ENCODE measurements at regions not wholly inside any gene's neighbourhood (a gene's known extent, or its start where the extent isn't known, plus 50 kb on each side); places are given as distances from the start of the nearest gene placed in this dataset.

DNA sequence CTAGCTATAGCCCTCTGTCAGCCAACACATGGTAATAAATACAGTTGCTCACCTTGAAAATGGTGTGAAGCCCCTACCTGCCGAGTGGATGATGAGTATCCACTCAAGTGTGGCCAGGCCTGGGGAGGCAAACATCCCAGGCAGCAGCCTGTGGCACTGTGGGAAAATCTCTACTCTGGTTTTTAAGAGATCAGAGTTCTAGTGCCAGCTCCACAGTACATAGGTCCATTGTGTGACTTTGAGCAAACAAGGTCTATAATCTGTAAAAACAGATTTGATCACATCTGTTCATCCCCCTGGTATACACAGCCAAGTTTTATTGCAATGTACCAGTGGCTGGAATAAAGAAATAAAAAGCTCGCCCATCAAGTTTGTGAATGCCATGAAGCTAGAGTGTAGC is 82.7 kb upstream of the ARMC2 start:
- H3K4me1 ChIP-seq, result peaks cover 0 to 22% (median 5%) of the 10 kb centered on the region in 4 donors
- DNase-seq (ENCODE audit: low spot score in 2 of 2), result no peak
- WGBS, 2 donors, result 92 to 93% methylated on average over 2 of the region's 2 CpGs
- H3K36me3 ChIP-seq, result no peaks in the 10 kb centered on the region
- H3K9me3 ChIP-seq, result no peaks in the 10 kb centered on the region
- no peak overlapping the region for H3K4me3 ChIP-seq
- TF ChIP-seq POLR2A (IDR thresholded peaks at IDR 0.05) (no peak), EP300 (IDR thresholded peaks at IDR 0.05) (no peak)
- TF ChIP-seq, protein P1, sequence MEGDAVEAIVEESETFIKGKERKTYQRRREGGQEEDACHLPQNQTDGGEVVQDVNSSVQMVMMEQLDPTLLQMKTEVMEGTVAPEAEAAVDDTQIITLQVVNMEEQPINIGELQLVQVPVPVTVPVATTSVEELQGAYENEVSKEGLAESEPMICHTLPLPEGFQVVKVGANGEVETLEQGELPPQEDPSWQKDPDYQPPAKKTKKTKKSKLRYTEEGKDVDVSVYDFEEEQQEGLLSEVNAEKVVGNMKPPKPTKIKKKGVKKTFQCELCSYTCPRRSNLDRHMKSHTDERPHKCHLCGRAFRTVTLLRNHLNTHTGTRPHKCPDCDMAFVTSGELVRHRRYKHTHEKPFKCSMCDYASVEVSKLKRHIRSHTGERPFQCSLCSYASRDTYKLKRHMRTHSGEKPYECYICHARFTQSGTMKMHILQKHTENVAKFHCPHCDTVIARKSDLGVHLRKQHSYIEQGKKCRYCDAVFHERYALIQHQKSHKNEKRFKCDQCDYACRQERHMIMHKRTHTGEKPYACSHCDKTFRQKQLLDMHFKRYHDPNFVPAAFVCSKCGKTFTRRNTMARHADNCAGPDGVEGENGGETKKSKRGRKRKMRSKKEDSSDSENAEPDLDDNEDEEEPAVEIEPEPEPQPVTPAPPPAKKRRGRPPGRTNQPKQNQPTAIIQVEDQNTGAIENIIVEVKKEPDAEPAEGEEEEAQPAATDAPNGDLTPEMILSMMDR (IDR thresholded peaks at IDR 0.05), result no peak
- no peak overlapping the region for H3K27ac ChIP-seq
- H3K27me3 ChIP-seq, result no peaks in the 10 kb centered on the region

DNA sequence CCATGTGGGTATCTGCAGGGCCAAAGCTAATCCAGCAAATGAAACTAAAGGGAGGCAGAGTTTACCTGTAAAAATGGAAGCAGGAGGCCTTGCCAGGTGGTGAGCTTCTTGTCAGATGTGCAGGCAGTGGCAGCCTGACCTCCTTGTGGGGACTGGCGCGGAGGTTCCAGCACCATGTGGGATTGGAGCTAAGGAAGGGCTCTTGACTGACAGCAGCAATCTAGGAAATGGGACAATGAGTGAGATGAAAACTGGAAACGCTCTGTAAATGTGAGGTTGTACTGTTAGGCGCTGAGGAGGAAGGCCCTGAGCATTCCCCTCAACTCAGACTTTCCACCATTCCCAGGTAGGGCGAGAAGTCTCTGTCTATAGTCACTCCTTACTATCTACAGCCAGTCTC is 81.8 kb upstream of the ARMC2 start:
- no peaks in the 10 kb centered on the region for H3K27me3 ChIP-seq
- no peaks in the 10 kb centered on the region for H3K9me3 ChIP-seq
- TF ChIP-seq, protein P1 (IDR thresholded peaks at IDR 0.05), result no peak
- no peak for DNase-seq (ENCODE audit: low spot score in 2 of 2)
- no peak overlapping the region for H3K4me3 ChIP-seq
- no peak overlapping the region for H3K27ac ChIP-seq
- 96 to 98% methylated on average over 5 of the region's 5 CpGs for WGBS, 2 donors
- peaks cover 0 to 15% (median 5%) of the 10 kb centered on the region in 4 donors for H3K4me1 ChIP-seq
- no peaks in the 10 kb centered on the region for H3K36me3 ChIP-seq

DNA sequence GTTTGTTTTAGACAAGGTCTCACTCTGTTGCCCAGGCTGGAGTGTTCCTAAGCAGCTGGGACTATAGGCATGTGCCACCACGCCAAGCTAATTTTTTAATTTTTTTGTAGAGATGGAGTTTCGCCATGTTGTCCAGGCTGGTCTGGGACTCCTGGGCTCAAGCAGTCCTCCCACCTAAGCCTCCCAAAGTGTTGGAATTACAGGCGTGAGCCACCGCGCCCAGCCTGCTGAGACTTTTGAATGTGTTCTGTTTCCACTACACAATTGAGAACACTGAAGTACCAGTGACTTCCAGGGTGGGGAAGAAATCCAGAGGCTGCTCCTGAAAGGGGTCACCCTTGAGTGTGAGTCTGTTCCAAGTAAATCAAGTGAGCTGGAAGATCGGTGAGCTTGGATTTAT is 81.3 kb upstream of the ARMC2 start:
- no peak overlapping the region for H3K27ac ChIP-seq
- H3K36me3 ChIP-seq, result no peaks in the 10 kb centered on the region
- no peak for DNase-seq (ENCODE audit: low spot score in 2 of 2)
- no peaks in the 10 kb centered on the region for H3K27me3 ChIP-seq
- WGBS, 2 donors, result 92 to 94% methylated on average over 6 of the region's 6 CpGs
- peaks cover 0 to 13% (median 5%) of the 10 kb centered on the region in 4 donors for H3K4me1 ChIP-seq
- no peak for TF ChIP-seq POLR2A (IDR thresholded peaks at IDR 0.05)
- no peak for TF ChIP-seq EP300 (IDR thresholded peaks at IDR 0.05)
- TF ChIP-seq, protein P1 (IDR thresholded peaks at IDR 0.05), result no peak
- no peaks in the 10 kb centered on the region for H3K9me3 ChIP-seq
- H3K4me3 ChIP-seq, result no peak overlapping the region

DNA sequence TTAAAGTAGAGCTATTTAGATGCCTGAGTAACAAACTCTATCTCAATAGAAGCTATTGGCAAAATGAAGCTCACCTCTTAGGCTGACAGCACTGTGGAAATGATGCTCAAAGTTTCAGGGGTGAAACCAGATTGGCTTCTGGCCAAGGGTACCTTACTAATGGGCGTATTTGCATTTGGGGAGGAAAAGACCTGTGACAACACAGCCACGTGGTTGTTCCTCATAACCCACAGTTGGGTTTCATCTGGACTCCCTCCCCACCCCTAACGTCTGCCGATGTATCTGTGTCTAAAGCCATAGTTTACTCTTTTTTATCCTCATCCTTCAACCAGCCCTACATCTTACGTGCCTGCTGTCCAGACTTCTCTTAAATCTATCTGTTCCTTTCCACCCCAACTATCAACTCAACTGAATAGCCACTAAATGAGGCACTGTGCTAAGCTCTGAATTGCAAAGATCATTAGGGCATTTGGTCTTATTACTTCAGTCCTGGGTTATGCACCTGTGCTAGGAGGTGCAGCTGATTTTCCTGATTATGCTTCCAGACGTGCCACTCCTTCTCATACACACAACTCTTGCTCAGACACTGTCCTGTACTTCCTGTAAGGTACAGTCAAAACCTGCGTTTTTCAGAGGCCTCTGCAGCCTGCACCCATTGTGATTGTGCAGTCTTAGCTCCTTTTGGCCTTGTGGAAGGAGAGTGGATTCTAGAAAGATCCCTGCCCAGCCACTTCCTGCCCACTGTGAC is 80.6 kb upstream of the ARMC2 start:
- TF ChIP-seq POLR2A (IDR thresholded peaks at IDR 0.05), result no peak
- TF ChIP-seq, protein P1 (IDR thresholded peaks at IDR 0.05), result no peak
- TF ChIP-seq EP300 (IDR thresholded peaks at IDR 0.05), result no peak
- no peak overlapping the region for H3K4me3 ChIP-seq
- no peak overlapping the region for H3K27ac ChIP-seq
- H3K36me3 ChIP-seq, result no peaks in the 10 kb centered on the region
- peaks cover 0 to 13% (median 5%) of the 10 kb centered on the region in 4 donors for H3K4me1 ChIP-seq
- no peaks in the 10 kb centered on the region for H3K9me3 ChIP-seq
- DNase-seq (ENCODE audit: low spot score in 2 of 2), result no peak
- no peaks in the 10 kb centered on the region for H3K27me3 ChIP-seq
- 92 to 93% methylated on average over 7 of the region's 7 CpGs for WGBS, 2 donors

DNA sequence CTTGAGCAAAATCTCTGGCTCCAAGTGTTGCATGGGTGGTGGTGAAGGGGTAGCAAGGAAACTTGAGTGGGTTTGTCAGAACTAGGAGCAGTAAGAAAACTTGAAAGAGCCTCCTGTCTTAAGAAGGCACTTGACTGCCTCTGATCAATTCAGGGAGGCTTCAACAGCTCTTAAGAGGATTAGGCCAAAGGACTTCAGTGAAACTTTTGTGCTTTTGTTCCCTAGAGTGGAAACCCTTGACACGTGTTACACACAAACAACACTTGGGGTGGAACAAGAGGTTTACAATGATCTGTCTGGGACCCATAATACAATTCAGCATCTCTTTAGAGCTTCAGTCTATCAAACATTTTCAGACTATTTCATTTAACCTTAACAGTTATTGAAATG is 80.1 kb upstream of the ARMC2 start:
- H3K4me1 ChIP-seq, result peaks cover 0 to 13% (median 5%) of the 10 kb centered on the region in 4 donors
- DNase-seq (ENCODE audit: low spot score in 2 of 2), result no peak
- no peak overlapping the region for H3K4me3 ChIP-seq
- TF ChIP-seq, protein P1 (IDR thresholded peaks at IDR 0.05), result no peak
- TF ChIP-seq EP300 (IDR thresholded peaks at IDR 0.05) (no peak), POLR2A (IDR thresholded peaks at IDR 0.05) (no peak)
- H3K27ac ChIP-seq, result no peak overlapping the region
- 79 to 95% methylated on average over 1 of the region's 1 CpG for WGBS, 2 donors
- H3K27me3 ChIP-seq, result no peaks in the 10 kb centered on the region
- H3K9me3 ChIP-seq, result no peaks in the 10 kb centered on the region
- no peaks in the 10 kb centered on the region for H3K36me3 ChIP-seq
